OCI-LY1 (cell line): ENCODE measurements at regions not wholly inside any gene's neighbourhood (a gene's known extent, or its start where the extent isn't known, plus 50 kb on each side); places are given as distances from the start of the nearest gene placed in this dataset.

Source experiments
- CTCF ChIP-seq: fragments of 200-600 bp; sonication (generic), shearing (Covaris generic); IDR thresholded peaks from 2 replicates; pipeline ENCODE4 v1.5.1; 2017; ENCODE audit warnings: mild to moderate bottlenecking, antibody characterized with exemption, low read length, moderate library complexity, mixed read lengths
- EZH2 ChIP-seq: fragments of 200-600 bp; sonication (generic), shearing (Covaris generic); IDR thresholded peaks from 2 replicates; pipeline ENCODE4 v1.8.0; 2017; ENCODE audit warnings: borderline replicate concordance, mixed run types, mild to moderate bottlenecking, antibody characterized with exemption, low read length, moderate library complexity, mixed read lengths

- TF ChIP-seq CTCF (no peak), EZH2 (no peak)
Measured at GRCh38 chr18:73121207-73121606, 253.4 kb upstream of the NETO1 start.
